ENCODE measurements at regions not wholly inside any gene's neighbourhood (a gene's known extent, or its start where the extent isn't known, plus 50 kb on each side); places are given as distances from the start of the nearest gene placed in this dataset.

- Histone ChIP-seq H3K36me3 (ENCODE audit: insufficient read depth) (no peaks in the 10 kb centered on the region), H3K4me3 (ENCODE audit: low read depth, low read length) (no peak overlapping the region), H3K27ac (ENCODE audit: low read depth) (no peak overlapping the region), H3K4me1 (ENCODE audit: insufficient read depth) (no peaks in the 10 kb centered on the region)
- WGBS, result 48% methylated on average over 5 of the region's 5 CpGs
- DNase-seq (ENCODE audit: extremely low spot score), result no peak
Observed at GRCh38 chr17:71327376-71328059, 793.3 kb upstream of the SOX9 start.

- no peak overlapping the region for H3K4me3 ChIP-seq (ENCODE audit: low read depth, low read length)
- no peak overlapping the region for H3K27ac ChIP-seq (ENCODE audit: low read depth)
- H3K36me3 ChIP-seq (ENCODE audit: insufficient read depth), result no peaks in the 10 kb centered on the region
- no peak for DNase-seq (ENCODE audit: extremely low spot score)
- no peaks in the 10 kb centered on the region for H3K4me1 ChIP-seq (ENCODE audit: insufficient read depth)
- 34% methylated on average over 5 of the region's 5 CpGs for WGBS
Observed at GRCh38 chr17:71329310-71330098, 791.3 kb upstream of the SOX9 start.

- Histone ChIP-seq H3K4me1 (ENCODE audit: insufficient read depth) (no peaks in the 10 kb centered on the region), H3K4me3 (ENCODE audit: low read depth, low read length) (no peak overlapping the region), H3K36me3 (ENCODE audit: insufficient read depth) (no peaks in the 10 kb centered on the region), H3K27ac (ENCODE audit: low read depth) (no peak overlapping the region)
- DNase-seq (ENCODE audit: extremely low spot score), result no peak
- 60% methylated on average over 2 of the region's 2 CpGs for WGBS
Observed at GRCh38 chr17:71330099-71330375, 790.8 kb upstream of the SOX9 start.

- H3K27ac ChIP-seq (ENCODE audit: low read depth), result no peak overlapping the region
- DNase-seq (ENCODE audit: extremely low spot score), result no peak
- WGBS, result 58% methylated on average over 5 of the region's 5 CpGs
- H3K4me3 ChIP-seq (ENCODE audit: low read depth, low read length), result no peak overlapping the region
- no peaks in the 10 kb centered on the region for H3K36me3 ChIP-seq (ENCODE audit: insufficient read depth)
- no peaks in the 10 kb centered on the region for H3K4me1 ChIP-seq (ENCODE audit: insufficient read depth)
Observed at GRCh38 chr17:71331754-71332325, 789.0 kb upstream of the SOX9 start.

GRCh38 chr17:71334048-71334751 is 786.6 kb upstream of the SOX9 start:
- Histone ChIP-seq H3K4me3 (ENCODE audit: low read depth, low read length) (no peak overlapping the region), H3K4me1 (ENCODE audit: insufficient read depth) (no peaks in the 10 kb centered on the region), H3K27ac (ENCODE audit: low read depth) (no peak overlapping the region), H3K36me3 (ENCODE audit: insufficient read depth) (no peaks in the 10 kb centered on the region)
- DNase-seq (ENCODE audit: extremely low spot score), result no peak
- 88% methylated on average over 2 of the region's 2 CpGs for WGBS

GRCh38 chr17:71335212-71335611 is 785.6 kb upstream of the SOX9 start:
- DNase-seq (ENCODE audit: extremely low spot score), result no peak
- Histone ChIP-seq H3K36me3 (ENCODE audit: insufficient read depth) (no peaks in the 10 kb centered on the region), H3K4me3 (ENCODE audit: low read depth, low read length) (no peak overlapping the region), H3K27ac (ENCODE audit: low read depth) (no peak overlapping the region), H3K4me1 (ENCODE audit: insufficient read depth) (no peaks in the 10 kb centered on the region)

- Histone ChIP-seq H3K4me1 (ENCODE audit: insufficient read depth) (no peaks in the 10 kb centered on the region), H3K36me3 (ENCODE audit: insufficient read depth) (no peaks in the 10 kb centered on the region), H3K4me3 (ENCODE audit: low read depth, low read length) (no peak overlapping the region), H3K27ac (ENCODE audit: low read depth) (no peak overlapping the region)
- 71% methylated on average over 2 of the region's 2 CpGs for WGBS
- no peak for DNase-seq (ENCODE audit: extremely low spot score)
Observed at GRCh38 chr17:71337938-71338337, 782.9 kb upstream of the SOX9 start.

GRCh38 chr17:71338396-71338795 is 782.4 kb upstream of the SOX9 start:
- Histone ChIP-seq H3K4me3 (ENCODE audit: low read depth, low read length) (no peak overlapping the region), H3K27ac (ENCODE audit: low read depth) (no peak overlapping the region), H3K4me1 (ENCODE audit: insufficient read depth) (no peaks in the 10 kb centered on the region), H3K36me3 (ENCODE audit: insufficient read depth) (no peaks in the 10 kb centered on the region)
- DNase-seq (ENCODE audit: extremely low spot score), result no peak
- WGBS, result 17% methylated on average over 5 of the region's 5 CpGs

- Histone ChIP-seq H3K36me3 (ENCODE audit: insufficient read depth) (no peaks in the 10 kb centered on the region), H3K27ac (ENCODE audit: low read depth) (no peak overlapping the region), H3K4me3 (ENCODE audit: low read depth, low read length) (no peak overlapping the region), H3K4me1 (ENCODE audit: insufficient read depth) (no peaks in the 10 kb centered on the region)
- WGBS, result 13% methylated on average over 1 of the region's 1 CpG
- DNase-seq (ENCODE audit: extremely low spot score), result no peak
Observed at GRCh38 chr17:71339206-71339605, 781.6 kb upstream of the SOX9 start.

- Histone ChIP-seq H3K4me3 (ENCODE audit: low read depth, low read length) (no peak overlapping the region), H3K27ac (ENCODE audit: low read depth) (no peak overlapping the region), H3K4me1 (ENCODE audit: insufficient read depth) (no peaks in the 10 kb centered on the region), H3K36me3 (ENCODE audit: insufficient read depth) (no peaks in the 10 kb centered on the region)
- WGBS, result 97% methylated on average over 1 of the region's 1 CpG
- DNase-seq (ENCODE audit: extremely low spot score), result no peak
Observed at GRCh38 chr17:71342737-71343136, 778.1 kb upstream of the SOX9 start.

- H3K4me3 ChIP-seq (ENCODE audit: low read depth, low read length), result no peak overlapping the region
- 87% methylated on average over 6 of the region's 6 CpGs for WGBS
- H3K4me1 ChIP-seq (ENCODE audit: insufficient read depth), result no peaks in the 10 kb centered on the region
- H3K36me3 ChIP-seq (ENCODE audit: insufficient read depth), result no peaks in the 10 kb centered on the region
- DNase-seq (ENCODE audit: extremely low spot score), result no peak
- H3K27ac ChIP-seq (ENCODE audit: low read depth), result no peak overlapping the region
Observed at GRCh38 chr17:71349908-71350600, 770.8 kb upstream of the SOX9 start.

GRCh38 chr17:71360301-71360700 is 760.5 kb upstream of the SOX9 start:
- no peaks in the 10 kb centered on the region for H3K4me1 ChIP-seq (ENCODE audit: insufficient read depth)
- 92% methylated on average over 3 of the region's 3 CpGs for WGBS
- no peak overlapping the region for H3K27ac ChIP-seq (ENCODE audit: low read depth)
- no peak for DNase-seq (ENCODE audit: extremely low spot score)
- no peaks in the 10 kb centered on the region for H3K36me3 ChIP-seq (ENCODE audit: insufficient read depth)
- H3K4me3 ChIP-seq (ENCODE audit: low read depth, low read length), result no peak overlapping the region

- Histone ChIP-seq H3K27ac (ENCODE audit: low read depth) (no peak overlapping the region), H3K4me3 (ENCODE audit: low read depth, low read length) (no peak overlapping the region), H3K36me3 (ENCODE audit: insufficient read depth) (no peaks in the 10 kb centered on the region), H3K4me1 (ENCODE audit: insufficient read depth) (no peaks in the 10 kb centered on the region)
- WGBS, result 38% methylated on average over 7 of the region's 7 CpGs
- DNase-seq (ENCODE audit: extremely low spot score), result no peak
Observed at GRCh38 chr17:71361656-71362450, 759.0 kb upstream of the SOX9 start.

Measured in urinary bladder (tissue), 3 donors.